Left lung (tissue), 4 donors: ENCODE measurements at regions not wholly inside any gene's neighbourhood (a gene's known extent, or its start where the extent isn't known, plus 50 kb on each side); places are given as distances from the start of the nearest gene placed in this dataset.

Source experiments
- ATAC-seq: fragments of 200-7000 bp; cut with Tn5 transposase; one replicate; pipeline ENCODE4 v1.9.1; 2020; ENCODE audit warnings: moderate library complexity
- DNase-seq, 4 donors: peaks; one replicate each; pipeline ENCODE4 v3.0.0-alpha.2; 2013 to 2020
- H3K27ac ChIP-seq, 2 donors: fragments of 200-600 bp; sonication (generic) in 1 of 2; one replicate each; pipeline versions ENCODE4 v1.5.0 to v1.8.0; 2020 to 2021
- H3K27me3 ChIP-seq, 2 donors: fragments of 200-600 bp; sonication (generic) in 1 of 2; one replicate each; pipeline versions ENCODE4 v1.5.0 to v1.8.0; 2020 to 2021
- H3K36me3 ChIP-seq, 2 donors: fragments of 200-600 bp; sonication (generic) in 1 of 2; one replicate each; pipeline versions ENCODE4 v1.5.0 to v1.8.0; 2020 to 2021
- H3K4me1 ChIP-seq, 2 donors: fragments of 200-600 bp; one replicate each; pipeline ENCODE4 v1.8.0; 2021
- H3K4me3 ChIP-seq, 2 donors: fragments of 200-600 bp; sonication (generic) in 1 of 2; one replicate each; pipeline versions ENCODE4 v1.5.0 to v1.8.0; 2020 to 2021; ENCODE audit warnings: mild to moderate bottlenecking in 1 of 2
- H3K9me3 ChIP-seq, 2 donors: fragments of 200-600 bp; sonication (generic) in 1 of 2; one replicate each; pipeline versions ENCODE4 v1.5.0 to v1.8.0; 2020 to 2021
- intact Hi-C, 2 donors: fragments of 100-400 bp; cut with DNase I; formaldehyde crosslinking; loops; one replicate each; pipeline versions ENCODE4 v1.11.2 to v1.14.2; 2022
- TF ChIP-seq, protein P1 (sequence below), 2 donors: fragments of 200-600 bp; sonication (generic) in 1 of 2; IDR thresholded peaks; one replicate each; pipeline versions ENCODE4 v1.5.0 to v1.8.0; 2021; ENCODE audit warnings: antibody characterized with exemption in 2 of 2
- donor health status: DM: no; HTN: yes; CAD: no.
- donor health status: DM: no; HTN: no; CAD: no.

DNA sequence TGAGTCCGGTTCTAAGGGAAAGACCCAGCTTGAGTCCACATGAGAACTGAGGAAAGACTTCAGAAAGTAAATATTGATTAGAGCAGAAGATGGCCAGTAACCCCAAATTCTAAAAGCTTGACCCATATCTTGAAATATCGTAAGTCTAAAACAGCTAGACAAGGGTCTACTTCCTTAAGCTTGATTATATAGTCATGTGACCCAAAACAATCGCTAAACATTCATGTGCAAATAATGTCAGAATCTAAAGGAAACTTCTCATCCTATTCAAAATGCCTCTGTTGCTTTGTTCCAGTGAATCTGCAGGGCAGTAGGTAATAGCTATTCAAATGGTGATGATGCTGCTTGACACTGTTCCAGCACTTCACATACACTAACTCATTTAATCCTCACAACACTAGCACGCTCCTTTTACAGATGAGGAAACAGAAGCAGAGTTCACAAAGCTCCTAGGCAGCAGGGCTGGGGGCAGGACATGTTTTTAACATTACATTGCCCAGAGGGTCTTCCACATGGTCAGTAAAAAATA, 52.6 kb downstream of the TCF20 start:
- peaks cover 0 to 23% of the 10 kb centered on the region in 2 donors for H3K36me3 ChIP-seq
- no peak for DNase-seq
- intact Hi-C loops, result no loop called here
- H3K4me3 ChIP-seq, result no peak overlapping the region
- TF ChIP-seq, protein P1, sequence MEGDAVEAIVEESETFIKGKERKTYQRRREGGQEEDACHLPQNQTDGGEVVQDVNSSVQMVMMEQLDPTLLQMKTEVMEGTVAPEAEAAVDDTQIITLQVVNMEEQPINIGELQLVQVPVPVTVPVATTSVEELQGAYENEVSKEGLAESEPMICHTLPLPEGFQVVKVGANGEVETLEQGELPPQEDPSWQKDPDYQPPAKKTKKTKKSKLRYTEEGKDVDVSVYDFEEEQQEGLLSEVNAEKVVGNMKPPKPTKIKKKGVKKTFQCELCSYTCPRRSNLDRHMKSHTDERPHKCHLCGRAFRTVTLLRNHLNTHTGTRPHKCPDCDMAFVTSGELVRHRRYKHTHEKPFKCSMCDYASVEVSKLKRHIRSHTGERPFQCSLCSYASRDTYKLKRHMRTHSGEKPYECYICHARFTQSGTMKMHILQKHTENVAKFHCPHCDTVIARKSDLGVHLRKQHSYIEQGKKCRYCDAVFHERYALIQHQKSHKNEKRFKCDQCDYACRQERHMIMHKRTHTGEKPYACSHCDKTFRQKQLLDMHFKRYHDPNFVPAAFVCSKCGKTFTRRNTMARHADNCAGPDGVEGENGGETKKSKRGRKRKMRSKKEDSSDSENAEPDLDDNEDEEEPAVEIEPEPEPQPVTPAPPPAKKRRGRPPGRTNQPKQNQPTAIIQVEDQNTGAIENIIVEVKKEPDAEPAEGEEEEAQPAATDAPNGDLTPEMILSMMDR (IDR thresholded peaks at IDR 0.05), result no peak
- no peaks in the 10 kb centered on the region for H3K9me3 ChIP-seq
- H3K27ac ChIP-seq, result no peak overlapping the region
- no peaks in the 10 kb centered on the region for H3K27me3 ChIP-seq
- ATAC-seq, result no peak
- H3K4me1 ChIP-seq, result peaks cover 0 to 5% of the 10 kb centered on the region in 2 donors

DNA sequence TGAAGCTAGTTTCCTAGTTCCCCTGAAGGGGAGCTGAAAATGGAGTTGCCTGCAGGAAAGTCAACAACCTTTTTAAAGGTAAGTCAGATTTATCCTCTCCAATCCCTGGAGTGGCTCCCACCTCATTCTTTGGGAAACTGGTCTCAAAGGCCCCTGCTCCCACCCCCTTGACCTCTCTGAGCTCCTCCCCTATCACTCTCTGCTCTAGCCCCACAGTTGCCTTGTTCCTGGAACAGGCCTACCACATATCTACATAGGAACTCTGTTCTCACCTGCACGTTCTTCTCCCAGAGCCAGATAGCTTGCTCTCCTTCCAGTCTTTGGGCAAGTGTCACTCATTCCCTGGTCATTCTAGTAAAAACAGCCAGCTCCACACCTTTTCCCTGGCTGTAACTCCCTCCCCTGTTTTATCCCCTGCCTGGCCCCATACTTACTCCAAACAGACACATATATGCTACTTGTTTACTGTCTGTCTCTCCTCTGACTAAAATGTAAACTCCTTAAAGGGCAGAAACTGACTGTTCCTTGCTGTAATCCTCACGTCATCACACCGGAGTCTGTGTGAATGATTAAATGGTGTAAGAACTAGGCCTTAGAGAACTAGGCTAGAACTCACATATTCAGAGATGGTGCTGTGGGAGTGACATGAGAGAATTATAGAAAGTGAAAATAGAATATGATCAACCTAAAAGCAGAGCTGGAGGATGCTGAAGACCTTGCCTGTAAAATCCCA, 53.3 kb downstream of the TCF20 start:
- peaks cover 0 to 5% of the 10 kb centered on the region in 2 donors for H3K4me1 ChIP-seq

DNA sequence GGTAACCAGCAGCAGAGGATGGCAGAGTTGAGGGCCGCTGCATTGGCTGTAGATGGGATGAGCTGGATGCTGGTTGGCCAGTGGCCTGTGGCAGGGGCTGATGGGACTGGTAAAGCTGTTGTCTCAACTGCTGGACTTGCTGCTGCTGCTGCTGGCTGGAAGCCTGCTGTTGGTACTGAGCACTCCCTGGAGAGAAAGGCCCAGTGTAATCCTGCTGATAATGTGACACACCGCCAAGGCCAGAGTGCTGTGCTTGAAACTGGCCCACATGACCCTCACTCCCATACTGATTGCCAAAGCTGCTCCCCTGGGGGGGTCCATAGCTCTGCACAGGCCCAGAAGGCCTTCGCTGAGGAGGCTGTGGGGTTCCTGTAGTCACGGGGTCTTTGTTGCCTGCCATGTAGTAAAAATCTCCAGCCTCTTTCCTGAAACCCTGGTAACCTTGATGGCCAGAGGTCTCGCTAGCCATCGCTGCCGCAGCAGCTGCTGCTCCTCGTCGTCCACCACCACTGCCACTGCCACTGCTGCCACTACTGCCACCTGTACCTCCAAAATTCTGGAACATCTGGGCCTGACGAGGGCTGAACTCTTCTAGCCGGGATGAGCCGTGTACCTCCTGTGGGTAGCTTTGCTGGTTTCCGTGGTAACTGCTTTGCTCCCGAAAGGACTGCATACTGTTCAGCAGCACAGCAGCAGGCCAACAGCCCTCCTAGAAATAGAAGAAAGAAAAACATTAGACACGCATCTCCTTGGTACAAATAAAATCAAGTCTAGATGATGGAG, 55.6 kb downstream of the TCF20 start:
- Histone ChIP-seq H3K36me3 (peaks cover 0 to 53% of the 10 kb centered on the region in 2 donors), H3K27ac (no peak overlapping the region), H3K9me3 (no peaks in the 10 kb centered on the region), H3K4me3 (no peak overlapping the region), H3K4me1 (peaks cover 0 to 5% of the 10 kb centered on the region in 2 donors), H3K27me3 (no peaks in the 10 kb centered on the region)
- intact Hi-C loops, result no loop called here
- no peak for DNase-seq
- TF ChIP-seq, protein P1 (IDR thresholded peaks at IDR 0.05), result no peak
- ATAC-seq, result no peak

More for the DNA sequence above, 53.3 kb downstream of the TCF20 start:
- TF ChIP-seq, protein P1 (IDR thresholded peaks at IDR 0.05), result no peak
- Histone ChIP-seq H3K27ac (no peak overlapping the region), H3K27me3 (no peaks in the 10 kb centered on the region), H3K4me3 (no peak overlapping the region), H3K36me3 (peaks cover 0 to 29% of the 10 kb centered on the region in 2 donors), H3K9me3 (no peaks in the 10 kb centered on the region)
- intact Hi-C loops, result no loop called here
- DNase-seq (no peak), ATAC-seq (no peak)

DNA sequence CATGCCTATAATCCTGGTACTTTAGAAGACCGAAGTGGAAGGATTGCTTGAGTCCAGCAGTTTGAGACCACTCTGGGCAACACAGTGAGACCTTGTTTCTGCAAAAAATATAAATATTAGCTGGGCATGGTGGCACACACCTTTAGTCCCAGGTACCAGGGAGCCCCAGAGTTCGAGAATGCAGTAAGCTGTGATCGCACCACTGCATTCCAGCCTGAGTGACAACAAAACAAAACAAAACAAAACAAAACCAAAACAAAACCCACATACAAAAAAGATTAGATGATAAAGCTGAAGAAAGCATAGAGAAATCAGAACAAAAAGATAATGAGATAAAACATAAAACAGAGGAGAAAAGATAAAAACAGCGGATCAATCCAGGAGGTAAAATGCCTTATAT, 62.1 kb downstream of the TCF20 start:
- DNase-seq, result no peak
- intact Hi-C loops, result no loop called here
- Histone ChIP-seq H3K27me3 (no peaks in the 10 kb centered on the region), H3K27ac (no peak overlapping the region), H3K36me3 (peaks cover 0 to 46% of the 10 kb centered on the region in 2 donors), H3K4me3 (no peak overlapping the region), H3K4me1 (no peaks in the 10 kb centered on the region), H3K9me3 (no peaks in the 10 kb centered on the region)
- no peak for ATAC-seq
- TF ChIP-seq, protein P1 (IDR thresholded peaks at IDR 0.05), result no peak

DNA sequence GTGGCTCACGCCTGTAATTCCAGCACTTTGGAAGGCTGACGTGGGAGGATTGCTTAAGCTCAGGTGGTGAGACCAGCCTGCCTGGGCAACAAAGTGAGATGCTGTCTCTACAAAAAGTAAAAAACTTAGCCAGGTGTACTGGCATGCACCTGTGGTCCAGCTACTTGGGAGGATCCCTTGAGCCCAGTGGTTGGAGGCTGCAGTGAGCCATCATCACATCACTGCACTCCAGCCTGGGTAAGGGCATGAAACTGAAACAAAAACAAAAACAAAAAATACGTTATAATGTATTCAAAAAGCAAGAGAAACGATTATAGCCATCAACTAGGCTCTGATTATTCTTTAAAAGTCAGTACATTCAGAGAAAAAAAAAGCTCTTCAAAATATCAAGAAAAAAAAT, 62.5 kb downstream of the TCF20 start:
- peaks cover 0 to 42% of the 10 kb centered on the region in 2 donors for H3K36me3 ChIP-seq
- no peak overlapping the region for H3K4me3 ChIP-seq
- intact Hi-C loops, result no loop called here
- no peaks in the 10 kb centered on the region for H3K9me3 ChIP-seq
- DNase-seq (no peak), ATAC-seq (no peak)
- no peak overlapping the region for H3K27ac ChIP-seq
- TF ChIP-seq, protein P1 (IDR thresholded peaks at IDR 0.05), result no peak
- no peaks in the 10 kb centered on the region for H3K4me1 ChIP-seq
- H3K27me3 ChIP-seq, result no peaks in the 10 kb centered on the region
